HG03565 (cell line): ENCODE measurements at regions not wholly inside any gene's neighbourhood (a gene's known extent, or its start where the extent isn't known, plus 50 kb on each side); places are given as distances from the start of the nearest gene placed in this dataset.

Source experiments
- ATAC-seq: cut with Tn5 transposase; IDR thresholded peaks from one replicate; pipeline ENCODE4 v1.9.1; 2021; ENCODE audit warnings: mild to moderate bottlenecking, moderate library complexity; ENCODE audit not compliant: unreplicated experiment

DNA sequence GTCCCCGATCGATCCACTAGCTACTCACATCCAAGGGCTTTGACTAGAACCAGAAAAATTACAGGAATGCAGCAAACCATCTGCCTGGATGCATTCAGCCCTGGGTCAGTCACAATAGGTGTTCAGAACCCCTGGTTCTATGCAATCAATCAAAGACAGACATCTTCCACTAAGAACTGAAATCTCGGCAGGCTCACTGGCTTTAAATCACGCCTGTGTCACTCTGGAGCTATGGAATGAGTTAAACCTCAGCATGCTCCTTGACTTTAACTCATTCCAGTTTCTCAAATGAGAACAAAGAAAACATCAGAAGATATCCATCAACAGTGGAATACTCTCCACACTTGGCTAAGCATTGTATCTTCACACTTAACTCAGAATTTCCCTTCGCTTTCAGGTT lies 68.1 kb upstream of the SPTBN1 start:
- ATAC-seq, result no peak

DNA sequence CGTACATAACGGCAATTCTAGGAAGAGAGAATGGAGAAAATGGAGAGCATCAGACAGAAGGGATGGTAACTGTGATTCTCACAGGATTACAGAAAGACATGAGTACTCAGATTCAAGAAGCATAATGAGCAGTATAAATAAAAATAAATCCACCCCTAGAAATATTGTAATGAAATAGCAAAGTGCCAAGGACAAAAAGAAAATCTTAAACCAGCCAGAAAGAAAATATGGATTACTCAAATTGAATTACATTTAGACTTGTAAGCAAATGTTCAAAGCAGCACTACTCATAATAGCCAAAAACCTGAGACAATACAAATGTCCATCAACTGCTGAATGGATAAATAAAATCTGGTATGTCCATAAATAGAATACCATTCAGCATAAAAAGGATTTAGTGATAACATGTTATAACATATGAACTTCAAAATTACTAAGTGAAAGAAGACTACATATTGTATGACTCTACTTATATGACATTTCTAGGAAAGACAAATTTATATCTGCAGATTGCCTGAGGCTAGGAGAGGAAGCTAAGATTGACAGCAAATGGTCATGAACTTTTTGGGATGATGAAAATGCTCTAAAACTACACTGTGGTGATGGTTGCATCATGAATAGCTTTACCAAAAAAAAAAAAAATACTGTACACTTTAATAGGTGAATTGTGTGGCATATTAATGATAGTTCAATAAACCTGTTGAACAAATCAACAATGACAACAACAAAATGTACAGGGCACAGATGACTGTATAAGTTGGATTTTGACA lies 63.4 kb upstream of the SPTBN1 start:
- ATAC-seq, result no peak

DNA sequence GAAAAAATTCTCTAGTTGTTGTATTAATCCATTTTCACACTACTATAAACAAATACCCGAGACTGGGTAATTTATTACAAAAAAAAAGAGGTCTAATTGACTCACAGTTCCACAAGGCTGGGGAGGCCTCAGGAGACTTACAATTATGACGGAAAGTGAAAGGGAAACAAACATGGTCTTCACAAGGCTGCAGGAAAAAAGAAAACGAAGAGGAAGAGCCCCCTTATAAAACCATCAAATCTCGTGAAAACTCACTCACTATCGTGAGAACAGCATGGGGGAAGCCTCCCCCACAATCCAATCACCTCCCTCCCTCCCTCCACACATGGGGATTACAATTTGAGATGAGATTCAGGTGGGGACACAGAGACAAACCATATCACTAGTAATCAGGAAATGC lies 61.7 kb upstream of the SPTBN1 start:
- peak; percentile 69 for ATAC-seq

DNA sequence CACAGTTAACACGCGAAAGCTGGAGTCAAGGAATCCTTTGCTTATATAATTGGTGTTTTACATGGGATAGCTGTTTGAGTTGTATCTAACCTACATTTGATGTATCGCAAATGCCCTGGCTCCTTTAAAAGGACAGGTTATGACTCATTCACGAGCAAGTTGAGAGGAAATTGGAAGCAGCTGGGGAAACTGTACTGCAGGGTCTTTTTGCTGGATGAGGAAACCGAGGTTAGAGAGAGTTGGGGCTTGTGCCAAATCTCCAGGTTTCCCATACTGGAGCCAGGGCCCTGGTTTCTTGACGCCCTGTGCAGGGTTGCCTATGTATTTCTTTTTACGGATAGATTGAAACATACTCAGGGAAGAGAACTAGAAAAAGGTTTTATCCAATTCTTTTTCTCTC lies 60.0 kb upstream of the SPTBN1 start:
- ATAC-seq, result no peak

DNA sequence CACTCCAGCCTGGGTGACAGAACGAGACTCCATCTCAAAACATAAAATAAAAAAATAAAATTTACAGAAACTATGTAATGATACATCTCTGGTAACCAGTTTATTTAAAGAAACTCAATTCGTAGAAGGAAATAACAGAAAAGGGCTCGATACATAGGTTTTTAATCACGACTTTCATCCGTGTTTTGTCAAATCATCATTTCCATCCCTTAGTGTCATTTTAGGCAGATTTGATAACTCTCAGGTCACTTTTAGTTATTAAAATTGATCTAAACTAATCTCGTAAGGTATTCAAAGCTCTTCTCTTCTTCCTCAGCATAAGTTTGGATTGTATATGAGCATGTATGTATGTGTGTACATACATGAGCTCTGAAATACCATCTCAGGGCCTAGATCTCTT lies 59.3 kb upstream of the SPTBN1 start:
- no peak for ATAC-seq

DNA sequence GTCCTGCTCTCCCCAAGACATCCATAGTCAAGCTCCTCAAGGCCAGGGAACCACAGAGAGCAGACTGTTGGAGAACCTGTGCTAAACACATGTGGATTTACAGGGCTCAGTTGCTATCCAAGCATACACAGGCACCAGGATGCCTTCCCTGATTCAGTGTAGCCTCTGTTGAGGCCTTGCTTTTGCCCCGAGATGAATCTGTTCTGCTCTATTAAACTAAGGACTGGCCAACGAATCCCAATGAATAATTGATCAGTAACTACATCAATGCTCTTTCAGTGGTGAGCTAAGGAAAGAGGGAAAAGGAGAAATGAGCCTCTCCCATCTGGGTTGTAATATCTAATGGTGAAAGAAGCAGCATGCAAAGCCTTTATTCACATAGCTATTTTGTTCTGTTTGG lies 58.7 kb upstream of the SPTBN1 start:
- ATAC-seq, result no peak

DNA sequence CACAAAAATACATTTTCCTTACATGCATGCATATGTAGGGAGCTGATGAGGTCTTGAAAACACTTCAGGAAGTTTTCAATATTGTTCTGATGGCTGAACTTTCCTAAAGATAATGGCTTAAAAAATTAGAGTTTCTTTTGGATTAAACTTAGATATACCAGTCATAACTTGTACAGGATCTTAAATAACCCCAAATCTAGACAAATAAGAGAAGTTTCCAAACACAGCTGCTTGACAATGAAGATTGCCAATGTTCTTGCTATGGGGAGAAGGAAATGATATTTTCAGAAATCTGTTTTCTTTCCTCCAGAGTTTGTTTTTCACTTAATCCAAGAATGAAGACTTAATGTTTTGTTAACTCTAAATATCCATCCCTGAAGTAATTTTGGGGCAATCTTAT lies 54.6 kb upstream of the SPTBN1 start:
- ATAC-seq, result no peak

DNA sequence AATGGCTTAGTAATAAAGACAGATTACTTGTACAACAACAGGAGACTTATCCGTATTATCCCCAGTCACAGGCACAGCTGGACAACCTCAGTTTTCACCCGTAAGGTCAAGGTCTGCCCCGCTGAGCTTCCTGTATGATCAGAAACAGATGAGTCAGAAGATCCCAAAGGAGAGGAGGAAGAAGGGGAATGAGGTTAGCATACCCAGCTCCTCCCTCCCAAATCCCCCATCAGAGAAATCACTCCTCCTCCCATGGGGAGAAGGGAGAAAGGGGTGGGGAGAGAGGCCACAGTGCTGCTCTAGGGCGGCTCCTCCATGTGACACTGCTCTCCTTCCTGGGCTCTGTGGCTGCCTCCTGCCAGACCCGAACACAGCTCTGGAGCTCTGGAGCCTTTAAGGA lies 53.8 kb upstream of the SPTBN1 start:
- ATAC-seq, result no peak

DNA sequence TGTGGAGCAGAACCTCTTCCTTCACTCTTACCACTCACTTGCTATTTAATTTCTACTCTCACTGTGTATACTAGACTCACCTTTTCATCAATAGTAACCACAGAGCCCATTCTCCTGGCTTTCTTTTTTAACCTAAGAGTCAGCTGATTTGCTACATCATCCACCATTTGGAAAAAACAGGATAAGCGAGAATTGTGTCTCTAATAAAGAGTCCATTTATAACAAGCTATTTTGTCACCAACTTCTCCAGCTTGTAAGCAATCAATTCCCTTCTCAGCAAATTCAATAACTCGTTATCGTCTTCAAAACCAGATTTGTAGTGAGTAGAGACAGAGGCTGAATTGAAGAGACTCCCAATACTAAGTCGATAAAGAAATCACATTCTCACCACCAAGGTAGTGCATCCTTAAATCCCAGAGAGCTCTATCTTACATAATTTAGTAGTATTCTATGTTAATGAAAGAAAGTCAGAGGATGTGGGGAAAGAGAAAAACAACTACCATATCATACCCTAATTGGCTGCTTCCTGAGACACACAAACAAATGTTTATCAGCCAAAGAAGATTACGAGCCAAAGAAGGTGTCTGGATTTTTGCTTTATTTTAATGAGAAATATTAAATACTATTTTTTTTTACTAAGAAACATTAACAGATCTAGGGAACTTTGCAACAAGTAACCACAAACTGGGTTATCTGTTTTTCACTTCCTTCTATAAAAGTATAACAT lies 52.5 kb upstream of the SPTBN1 start:
- no peak for ATAC-seq

DNA sequence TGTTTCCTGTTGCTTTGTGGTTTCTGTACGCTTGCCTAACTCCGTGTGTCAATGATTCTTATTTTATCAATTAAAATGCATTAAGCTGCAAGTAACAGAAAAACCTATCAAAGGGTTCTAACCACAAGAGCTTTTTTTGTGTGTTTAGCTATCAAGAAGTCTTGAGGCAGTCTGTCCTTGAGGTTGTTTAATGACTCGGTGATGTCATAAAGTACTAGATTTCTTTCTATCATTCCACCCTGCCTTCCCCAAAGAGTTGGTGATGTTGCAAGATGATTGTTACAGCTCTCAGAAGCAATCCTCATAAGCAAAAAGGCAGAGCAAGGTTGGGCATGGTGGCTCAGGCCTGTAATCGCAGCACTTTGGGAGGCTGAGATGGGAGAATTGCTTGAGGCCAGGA lies 51.9 kb upstream of the SPTBN1 start:
- no peak for ATAC-seq

DNA sequence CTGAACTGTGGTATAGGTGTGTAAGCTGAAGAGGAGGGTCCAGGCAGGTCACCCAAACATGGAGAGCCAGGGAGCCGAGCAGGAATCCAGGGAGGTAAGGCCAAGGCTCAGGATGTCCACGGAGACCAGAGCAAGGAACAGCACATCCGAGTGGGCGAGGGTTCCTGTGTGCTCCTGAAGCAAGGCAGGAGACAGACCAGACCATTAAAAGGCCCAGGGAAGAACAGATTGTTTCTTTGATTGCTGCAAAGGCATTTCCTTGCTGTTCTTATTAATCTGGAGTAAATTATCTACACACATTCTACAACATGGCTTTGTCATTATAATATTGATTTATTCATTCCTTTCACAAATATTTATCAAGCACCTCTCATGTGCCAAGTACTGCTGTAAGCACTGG lies 50.1 kb upstream of the SPTBN1 start:
- ATAC-seq, result no peak
